Left ventricle myocardium inferior (tissue), 1 donor: ENCODE measurements at regions not wholly inside any gene's neighbourhood (a gene's known extent, or its start where the extent isn't known, plus 50 kb on each side); places are given as distances from the start of the nearest gene placed in this dataset.
"Not testable (repeated sequence)": the region's sequence is repeated elsewhere in the genome, so short reads cannot be mapped to it uniquely, and the experiment has no call there.

Source experiments
- DNase-seq: peaks from one replicate; pipeline ENCODE4 v3.0.0-alpha.2; 2020
- H3K27ac ChIP-seq: fragments of 200-600 bp; replicated peaks from 2 replicates; pipeline ENCODE4 v1.8.0; 2021
- H3K27me3 ChIP-seq: fragments of 200-600 bp; 2 replicates; pipeline ENCODE4 v1.8.0; 2021; ENCODE audit warnings: low read depth
- H3K36me3 ChIP-seq: fragments of 200-600 bp; 2 replicates; pipeline ENCODE4 v1.8.0; 2021
- H3K4me1 ChIP-seq: fragments of 200-600 bp; 2 replicates; pipeline ENCODE4 v1.8.0; 2021
- H3K4me3 ChIP-seq: fragments of 200-600 bp; 2 replicates; pipeline ENCODE4 v1.8.0; 2021; ENCODE audit warnings: mild to moderate bottlenecking, moderate library complexity
- H3K9me3 ChIP-seq: fragments of 200-600 bp; replicated peaks from 2 replicates; pipeline ENCODE4 v1.8.0; 2021
- intact Hi-C: fragments of 100-400 bp; cut with micrococcal nuclease; formaldehyde crosslinking; loops from one replicate; pipeline ENCODE4 v1.11.0; 2022
- TF ChIP-seq, protein P1 (sequence below): fragments of 200-600 bp; IDR thresholded peaks from 2 replicates; pipeline ENCODE4 v1.8.0; 2021; ENCODE audit warnings: antibody characterized with exemption, mild to moderate bottlenecking, borderline replicate concordance
- donor health status: DM: no; HTN: yes; CAD: no; lungs with severe emphysema.

DNA sequence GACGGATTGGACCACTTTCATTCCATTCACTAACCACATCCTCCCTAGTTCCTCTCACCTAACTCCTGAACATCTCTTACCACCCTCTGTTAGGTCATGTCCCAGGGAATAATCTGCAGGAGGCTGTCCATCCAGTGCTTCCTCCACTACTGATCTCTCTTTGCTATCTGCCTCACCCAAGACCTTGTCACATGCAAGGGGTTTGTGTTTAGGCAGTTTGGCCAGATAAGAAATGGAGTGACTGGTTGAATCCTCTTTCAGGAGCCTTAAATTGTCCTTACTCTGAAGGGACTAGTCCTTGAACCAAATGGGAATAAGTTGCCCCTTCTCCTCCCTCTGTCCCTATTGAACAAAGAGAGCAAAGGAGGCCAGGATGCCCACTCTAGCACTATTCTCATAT lies 249.2 kb upstream of the BTG1 start:
- peaks cover 25% of the 10 kb centered on the region for H3K4me1 ChIP-seq
- H3K27ac ChIP-seq: no peak overlapping the region
- intact Hi-C loops: no loop called here
- H3K36me3 ChIP-seq: peaks cover 5% of the 10 kb centered on the region
- H3K9me3 ChIP-seq: peaks cover 32% of the 10 kb centered on the region
- H3K27me3 ChIP-seq: no peaks in the 10 kb centered on the region
- no peak overlapping the region for H3K4me3 ChIP-seq
- TF ChIP-seq, protein P1, sequence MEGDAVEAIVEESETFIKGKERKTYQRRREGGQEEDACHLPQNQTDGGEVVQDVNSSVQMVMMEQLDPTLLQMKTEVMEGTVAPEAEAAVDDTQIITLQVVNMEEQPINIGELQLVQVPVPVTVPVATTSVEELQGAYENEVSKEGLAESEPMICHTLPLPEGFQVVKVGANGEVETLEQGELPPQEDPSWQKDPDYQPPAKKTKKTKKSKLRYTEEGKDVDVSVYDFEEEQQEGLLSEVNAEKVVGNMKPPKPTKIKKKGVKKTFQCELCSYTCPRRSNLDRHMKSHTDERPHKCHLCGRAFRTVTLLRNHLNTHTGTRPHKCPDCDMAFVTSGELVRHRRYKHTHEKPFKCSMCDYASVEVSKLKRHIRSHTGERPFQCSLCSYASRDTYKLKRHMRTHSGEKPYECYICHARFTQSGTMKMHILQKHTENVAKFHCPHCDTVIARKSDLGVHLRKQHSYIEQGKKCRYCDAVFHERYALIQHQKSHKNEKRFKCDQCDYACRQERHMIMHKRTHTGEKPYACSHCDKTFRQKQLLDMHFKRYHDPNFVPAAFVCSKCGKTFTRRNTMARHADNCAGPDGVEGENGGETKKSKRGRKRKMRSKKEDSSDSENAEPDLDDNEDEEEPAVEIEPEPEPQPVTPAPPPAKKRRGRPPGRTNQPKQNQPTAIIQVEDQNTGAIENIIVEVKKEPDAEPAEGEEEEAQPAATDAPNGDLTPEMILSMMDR: no peak
- DNase-seq: no peak

DNA sequence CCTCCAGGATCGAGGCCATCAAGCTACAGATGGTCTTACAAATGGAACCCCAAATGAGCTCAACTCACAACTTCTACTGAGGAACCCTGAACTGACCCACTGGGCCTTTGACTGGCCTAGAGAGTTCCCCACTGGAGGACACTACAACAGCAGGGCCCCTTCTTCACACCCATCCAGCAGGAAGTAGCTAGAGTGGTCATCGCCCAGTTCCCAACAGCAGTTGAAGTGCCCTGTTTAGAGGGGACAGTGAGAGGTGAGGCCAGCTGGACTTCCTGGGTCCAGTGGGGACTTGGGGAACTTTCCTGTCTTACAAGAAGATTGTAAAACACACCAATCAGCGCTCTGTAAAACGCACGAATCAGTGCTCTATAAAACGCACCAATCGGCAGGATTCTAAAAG lies 247.9 kb upstream of the BTG1 start:
- Histone ChIP-seq H3K4me1 (peaks cover 15% of the 10 kb centered on the region), H3K9me3 (peaks cover 39% of the 10 kb centered on the region), H3K27ac (no peak overlapping the region), H3K4me3 (no peak overlapping the region), H3K27me3 (no peaks in the 10 kb centered on the region), H3K36me3 (peaks cover 5% of the 10 kb centered on the region)
- intact Hi-C loops: no loop called here
- TF ChIP-seq, protein P1: no peak
- no peak for DNase-seq

DNA sequence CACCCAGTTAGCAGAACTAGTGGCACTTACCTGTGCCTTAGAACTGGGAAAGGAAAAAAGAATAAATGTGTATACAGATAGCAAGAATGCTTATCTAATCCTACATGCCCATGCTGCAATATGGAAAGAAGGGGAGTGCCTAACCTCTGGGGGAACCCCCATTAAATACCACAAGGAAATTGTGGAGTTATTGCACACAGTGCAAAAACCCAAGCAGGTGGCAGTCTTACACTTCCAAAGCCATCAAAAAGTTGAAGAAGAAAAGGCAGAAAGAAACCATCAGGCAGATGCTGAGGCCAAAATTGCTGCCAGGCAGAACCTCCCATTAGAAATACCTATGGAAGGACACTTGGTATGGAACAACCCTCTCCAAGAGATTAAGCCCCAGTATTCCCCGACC lies 246.1 kb upstream of the BTG1 start:
- intact Hi-C loops, DNase-seq: not testable (repeated sequence)

DNA sequence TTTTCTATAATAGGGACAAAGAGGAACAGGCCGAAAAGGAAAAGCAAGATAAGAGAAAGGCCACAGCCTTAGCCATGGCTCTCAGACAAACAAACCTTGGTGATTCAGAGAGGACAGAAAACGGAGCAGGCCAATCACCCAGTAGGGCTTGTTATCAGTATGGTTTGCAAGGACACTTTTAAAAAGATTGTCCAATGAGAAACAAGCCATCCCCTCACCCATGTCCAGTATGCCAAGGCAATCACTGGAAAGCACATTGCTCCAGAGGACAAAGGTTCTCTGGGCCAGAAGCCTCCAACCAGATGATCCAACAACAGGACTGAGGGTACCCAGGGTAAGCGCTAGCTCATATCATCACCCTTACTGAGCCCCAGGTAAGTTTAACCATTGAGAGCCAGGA lies 243.8 kb upstream of the BTG1 start:
- Histone ChIP-seq H3K4me3 (no peak overlapping the region), H3K9me3 (peaks cover 63% of the 10 kb centered on the region), H3K36me3 (peaks cover 5% of the 10 kb centered on the region), H3K27ac (no peak overlapping the region), H3K4me1 (no peaks in the 10 kb centered on the region), H3K27me3 (no peaks in the 10 kb centered on the region)
- intact Hi-C loops: no loop called here
- no peak for DNase-seq
- TF ChIP-seq, protein P1: no peak

More for the DNA sequence above, 246.1 kb upstream of the BTG1 start:
- not testable (repeated sequence) for H3K4me1 ChIP-seq, H3K36me3 ChIP-seq, H3K4me3 ChIP-seq, H3K27ac ChIP-seq, H3K27me3 ChIP-seq
- peaks cover 57% of the 10 kb centered on the region for H3K9me3 ChIP-seq

DNA sequence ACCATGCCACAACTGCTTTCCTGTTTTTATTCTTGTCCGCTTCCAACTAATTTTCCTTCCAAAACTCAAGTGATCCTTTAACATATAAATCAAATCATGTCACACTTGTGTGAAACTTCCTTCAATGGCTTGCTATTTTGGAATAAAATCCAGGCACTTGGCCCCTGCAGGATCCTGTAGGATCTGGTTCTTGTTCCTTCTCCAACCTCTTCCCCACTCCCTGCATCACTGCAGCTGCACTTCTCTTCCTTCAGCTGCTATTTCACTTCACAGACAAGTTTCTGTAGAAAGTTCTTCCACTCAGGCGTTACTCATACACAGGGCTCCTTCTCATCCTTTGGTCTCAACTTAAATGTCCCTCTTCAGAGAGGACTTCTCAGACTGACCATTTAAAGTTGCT lies 239.7 kb upstream of the BTG1 start:
- no peak overlapping the region for H3K27ac ChIP-seq
- intact Hi-C loops: no loop called here
- no peaks in the 10 kb centered on the region for H3K27me3 ChIP-seq
- H3K36me3 ChIP-seq: no peaks in the 10 kb centered on the region
- H3K9me3 ChIP-seq: peaks cover 33% of the 10 kb centered on the region
- no peak overlapping the region for H3K4me3 ChIP-seq
- no peaks in the 10 kb centered on the region for H3K4me1 ChIP-seq
- TF ChIP-seq, protein P1: no peak
- DNase-seq: no peak

DNA sequence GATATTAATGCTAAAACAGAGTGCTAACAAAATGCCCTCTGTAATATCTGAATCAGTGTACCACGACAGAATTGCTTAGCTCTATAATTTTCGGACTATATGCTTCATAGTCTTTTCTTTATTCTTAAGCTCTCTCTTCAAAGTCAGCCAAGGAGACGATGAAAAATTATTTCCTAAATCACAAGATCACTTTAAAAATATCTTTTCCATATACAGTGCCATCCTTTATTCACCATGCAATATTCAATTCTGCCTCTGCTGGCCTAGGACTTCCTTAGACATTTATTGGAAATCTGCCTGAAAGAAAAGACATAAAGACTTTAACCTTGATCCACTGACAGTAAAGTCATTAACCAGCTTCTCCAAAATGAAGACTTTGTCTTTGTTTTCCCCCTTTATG lies 238.9 kb upstream of the BTG1 start:
- Histone ChIP-seq H3K9me3 (peaks cover 33% of the 10 kb centered on the region), H3K4me3 (no peak overlapping the region), H3K27ac (no peak overlapping the region), H3K4me1 (no peaks in the 10 kb centered on the region), H3K27me3 (no peaks in the 10 kb centered on the region), H3K36me3 (no peaks in the 10 kb centered on the region)
- TF ChIP-seq, protein P1: no peak
- no peak for DNase-seq
- intact Hi-C loops: no loop called here
